Dermis blood vessel endothelial cell (primary cell): ENCODE measurements at regions not wholly inside any gene's neighbourhood (a gene's known extent, or its start where the extent isn't known, plus 50 kb on each side); places are given as distances from the start of the nearest gene placed in this dataset.

Experiments used
- DNase-seq: peaks from one replicate; pipeline ENCODE4 v3.0.0; 2010

GRCh38 chr7:136665878-136666509, 202.5 kb upstream of the CHRM2 start:
- no peak for DNase-seq

- no peak for DNase-seq
These were observed 203.9 kb upstream of the CHRM2 start for GRCh38 chr7:136664537-136664936.

- no peak for DNase-seq
These were observed 210.9 kb upstream of the CHRM2 start for GRCh38 chr7:136657482-136657921.

GRCh38 chr7:136656516-136656915, 211.9 kb upstream of the CHRM2 start:
- no peak for DNase-seq

GRCh38 chr7:136655414-136655813, 213.0 kb upstream of the CHRM2 start:
- no peak for DNase-seq

GRCh38 chr7:136654406-136654805, 214.0 kb upstream of the CHRM2 start:
- no peak for DNase-seq

- DNase-seq, result no peak
These were observed 215.6 kb upstream of the CHRM2 start for GRCh38 chr7:136652635-136653370.

GRCh38 chr7:136640977-136641376, 227.5 kb upstream of the CHRM2 start:
- DNase-seq, result no peak

GRCh38 chr7:136637813-136638212, 230.6 kb upstream of the CHRM2 start:
- no peak for DNase-seq

- no peak for DNase-seq
These were observed 232.7 kb upstream of the CHRM2 start for GRCh38 chr7:136635751-136636150.

- no peak for DNase-seq
These were observed 249.6 kb upstream of the CHRM2 start for GRCh38 chr7:136618818-136619217.

GRCh38 chr7:136617176-136617575, 251.3 kb upstream of the CHRM2 start:
- DNase-seq, result no peak

GRCh38 chr7:136605532-136606329, 262.7 kb upstream of the CHRM2 start:
- no peak for DNase-seq

- no peak for DNase-seq
These were observed 266.7 kb upstream of the CHRM2 start for GRCh38 chr7:136601772-136602171.

- DNase-seq, result no peak
These were observed 268.0 kb upstream of the CHRM2 start for GRCh38 chr7:136600475-136600874.

GRCh38 chr7:136594739-136595144, 273.7 kb upstream of the CHRM2 start:
- DNase-seq, result no peak

- DNase-seq, result no peak
These were observed 280.2 kb upstream of the CHRM2 start for GRCh38 chr7:136588216-136588615.

GRCh38 chr7:136585954-136586670, 282.3 kb upstream of the CHRM2 start:
- DNase-seq, result no peak

- DNase-seq, result no peak
These were observed 302.0 kb upstream of the CHRM2 start for GRCh38 chr7:136566491-136566890.

GRCh38 chr7:136555933-136556332, 312.5 kb upstream of the CHRM2 start:
- no peak for DNase-seq

- DNase-seq, result no peak
These were observed 316.8 kb upstream of the CHRM2 start for GRCh38 chr7:136551618-136552017.

GRCh38 chr7:136549756-136550155, 318.7 kb upstream of the CHRM2 start:
- no peak for DNase-seq

- DNase-seq, result no peak
These were observed 334.7 kb upstream of the CHRM2 start for GRCh38 chr7:136533732-136534131.
